Peyer's patch (tissue), 4 donors: ENCODE measurements at regions not wholly inside any gene's neighbourhood (a gene's known extent, or its start where the extent isn't known, plus 50 kb on each side); places are given as distances from the start of the nearest gene placed in this dataset.

Experiments used
- CTCF ChIP-seq, 6 experiments: fragments of 450-650 bp in 4 of 6; fragments of 200-600 bp in 2 of 6; sonication (generic) in 1 of 6; IDR thresholded peaks; one replicate each; pipeline ENCODE4 v1.5.1; 2017 to 2019; ENCODE audit warnings: antibody characterized with exemption in 6 of 6, mild to moderate bottlenecking in 3 of 6, moderate library complexity in 1 of 6
- POLR2A ChIP-seq, 2 donors: fragments of 450-650 bp; IDR thresholded peaks; one replicate each; pipeline ENCODE4 v1.5.1; 2017; ENCODE audit warnings: antibody characterized with exemption in 2 of 2, mild to moderate bottlenecking in 2 of 2, moderate library complexity in 2 of 2

- TF ChIP-seq CTCF (IDR thresholded peaks at IDR 0.05) (peak in 4 of 6 experiments; percentile 34 to 68 (median 63)), POLR2A (IDR thresholded peaks at IDR 0.05) (no peak)
These were observed 241.4 kb downstream of the IBTK start for GRCh38 chr6:82006027-82006738.
